ELF-1 (cell line): ENCODE measurements at regions not wholly inside any gene's neighbourhood (a gene's known extent, or its start where the extent isn't known, plus 50 kb on each side); places are given as distances from the start of the nearest gene placed in this dataset.
"Not testable (repeated sequence)": the region's sequence is repeated elsewhere in the genome, so short reads cannot be mapped to it uniquely, and the experiment has no call there.

Experiments
- DNase-seq: peaks from one replicate; pipeline ENCODE4 v3.0.0-alpha.2; 2016; ENCODE audit warnings: low read depth, low spot score

GRCh38 chr11:69219991-69220390 lies 64.3 kb downstream of the SMIM38 start:
- no peak for DNase-seq

DNA sequence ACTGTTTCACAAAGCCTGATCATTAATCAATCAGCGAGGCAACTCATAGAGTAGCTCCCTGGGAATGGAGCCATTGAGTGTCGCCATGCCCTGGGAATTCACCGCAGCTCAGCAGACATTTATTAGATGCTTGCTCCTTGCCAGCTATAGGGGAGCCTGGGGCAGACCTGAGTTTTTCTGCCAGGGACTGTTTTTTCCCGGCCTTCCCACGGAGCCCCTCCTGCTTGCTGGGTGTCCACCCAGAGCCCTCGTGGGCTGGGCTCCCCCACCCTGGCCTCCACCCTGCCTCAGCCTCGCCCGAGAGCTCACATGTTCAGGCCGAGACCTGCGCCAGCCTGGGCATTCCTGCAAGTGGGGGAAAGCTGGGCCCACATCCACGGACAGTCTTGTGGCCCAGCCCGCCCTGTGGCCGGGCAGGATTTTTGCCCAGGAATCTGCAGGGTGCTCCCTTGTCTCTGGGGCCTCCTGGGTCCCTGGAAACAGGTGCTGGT lies 64.9 kb downstream of the SMIM38 start:
- no peak for DNase-seq

DNA sequence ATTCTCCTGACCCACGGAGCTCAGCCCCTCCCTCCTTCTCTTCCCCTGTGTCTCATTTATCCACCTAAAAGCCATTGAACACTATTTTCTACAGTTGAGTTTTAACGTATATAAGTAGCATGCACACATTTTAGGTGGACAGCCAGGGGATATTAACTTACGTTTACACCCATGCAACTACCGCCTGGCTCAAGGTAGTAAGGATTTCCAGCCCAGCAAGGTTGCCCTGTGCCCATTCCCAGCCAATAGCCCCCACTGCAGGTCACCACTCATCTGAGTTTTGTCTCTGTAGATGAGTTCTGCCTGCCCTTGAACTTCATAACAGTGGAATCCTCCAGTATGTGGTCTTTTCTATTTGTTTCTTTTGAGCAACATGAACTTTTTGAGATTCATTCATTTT lies 65.4 kb downstream of the SMIM38 start:
- DNase-seq = no peak

GRCh38 chr11:69221636-69222035 lies 65.9 kb downstream of the SMIM38 start:
- DNase-seq = not testable (repeated sequence)

- no peak for DNase-seq
These were observed 66.7 kb upstream of the MYEOV start for GRCh38 chr11:69227271-69227670.

DNA sequence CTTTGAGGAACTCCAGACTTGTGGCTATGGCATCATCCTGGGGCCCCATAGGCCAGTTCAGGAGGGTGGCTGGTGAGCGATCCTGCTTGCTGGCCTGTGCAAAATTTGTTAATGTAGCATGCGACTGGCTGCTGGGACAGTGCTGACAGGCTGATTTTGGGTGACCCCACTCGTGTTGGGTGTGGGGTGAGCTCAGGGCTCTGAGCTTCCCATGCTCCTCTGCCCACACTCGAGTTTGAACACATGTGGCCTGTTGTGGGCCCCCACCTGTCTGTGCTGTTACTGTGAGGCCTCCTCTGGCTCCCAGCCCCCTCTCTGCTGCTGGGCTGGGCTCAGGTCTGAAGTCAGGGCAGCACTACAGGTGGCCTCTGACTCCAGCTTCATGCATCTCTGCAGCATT lies 64.4 kb upstream of the MYEOV start:
- no peak for DNase-seq

DNA sequence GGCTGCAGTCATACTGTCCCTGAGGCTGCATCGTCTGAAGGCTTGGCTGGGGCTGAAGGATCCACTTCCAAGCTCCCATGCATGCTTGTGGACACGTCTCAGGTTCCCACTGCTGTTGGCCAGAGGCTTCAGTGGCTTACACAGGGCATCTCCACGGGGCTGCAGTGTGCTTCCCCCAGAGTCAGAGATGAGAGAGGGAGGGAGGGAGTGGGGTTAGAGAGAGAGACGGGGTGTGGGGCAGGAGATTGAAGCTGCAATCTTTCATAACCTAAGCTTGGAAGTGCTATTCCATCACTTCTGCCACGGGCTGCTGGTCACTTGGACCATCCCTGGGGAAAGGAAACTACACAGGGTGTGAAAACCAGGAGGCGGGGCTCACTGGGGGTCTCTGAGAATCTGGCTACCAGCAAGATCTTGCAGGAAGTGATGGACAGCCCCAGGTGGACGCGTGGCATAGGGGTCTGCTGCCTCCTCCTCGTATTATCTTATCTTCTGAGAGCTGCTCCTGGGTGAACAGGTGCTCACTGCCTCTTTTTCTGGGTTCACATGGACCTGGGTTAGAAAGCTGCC lies 63.0 kb upstream of the MYEOV start:
- no peak for DNase-seq

- DNase-seq = no peak
These were observed 62.4 kb upstream of the MYEOV start for GRCh38 chr11:69231466-69232018.

- no peak for DNase-seq
These were observed 60.9 kb upstream of the MYEOV start for GRCh38 chr11:69232821-69233743.

DNA sequence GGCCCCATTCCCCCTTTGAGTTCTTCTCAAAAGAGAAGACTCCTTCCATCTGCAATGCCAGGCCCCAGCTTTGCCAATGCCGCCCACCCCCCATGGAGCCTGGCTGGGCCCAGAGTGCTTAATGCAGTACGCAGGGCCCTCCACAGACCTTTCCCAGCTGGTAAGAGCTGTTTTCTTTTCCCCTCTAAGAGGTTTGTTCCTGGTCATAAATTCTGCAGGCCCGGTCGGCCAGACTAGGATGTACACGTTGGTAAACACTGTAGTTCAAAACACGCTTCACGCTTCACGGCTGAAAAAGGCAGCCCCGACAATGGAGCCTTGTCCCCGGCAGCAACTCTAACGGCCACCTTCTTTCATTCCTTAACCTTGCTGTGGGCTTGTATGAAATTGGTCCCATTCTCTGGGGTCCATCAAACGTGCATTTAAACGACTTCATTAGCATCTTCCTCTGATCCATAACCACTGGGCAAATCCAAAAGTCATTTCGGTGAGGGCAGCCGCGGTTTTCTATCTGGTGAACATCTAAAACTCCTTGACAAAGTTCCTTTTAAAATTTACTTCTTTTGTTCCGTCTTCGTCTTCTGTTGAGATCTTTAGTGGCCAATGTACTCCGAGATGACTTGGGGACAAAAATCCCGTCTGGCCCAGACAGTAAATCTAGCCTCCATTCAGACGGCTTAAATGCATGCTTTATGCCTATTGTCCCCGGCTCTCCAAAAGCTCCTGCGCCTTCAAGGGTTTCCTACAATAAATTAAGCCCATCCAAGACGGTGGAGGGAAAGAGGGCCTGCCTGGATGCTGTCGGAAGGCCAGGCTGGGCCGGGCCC lies 60.0 kb upstream of the MYEOV start:
- no peak for DNase-seq

- DNase-seq = no peak
These were observed 58.9 kb upstream of the MYEOV start for GRCh38 chr11:69234740-69235710.

DNA sequence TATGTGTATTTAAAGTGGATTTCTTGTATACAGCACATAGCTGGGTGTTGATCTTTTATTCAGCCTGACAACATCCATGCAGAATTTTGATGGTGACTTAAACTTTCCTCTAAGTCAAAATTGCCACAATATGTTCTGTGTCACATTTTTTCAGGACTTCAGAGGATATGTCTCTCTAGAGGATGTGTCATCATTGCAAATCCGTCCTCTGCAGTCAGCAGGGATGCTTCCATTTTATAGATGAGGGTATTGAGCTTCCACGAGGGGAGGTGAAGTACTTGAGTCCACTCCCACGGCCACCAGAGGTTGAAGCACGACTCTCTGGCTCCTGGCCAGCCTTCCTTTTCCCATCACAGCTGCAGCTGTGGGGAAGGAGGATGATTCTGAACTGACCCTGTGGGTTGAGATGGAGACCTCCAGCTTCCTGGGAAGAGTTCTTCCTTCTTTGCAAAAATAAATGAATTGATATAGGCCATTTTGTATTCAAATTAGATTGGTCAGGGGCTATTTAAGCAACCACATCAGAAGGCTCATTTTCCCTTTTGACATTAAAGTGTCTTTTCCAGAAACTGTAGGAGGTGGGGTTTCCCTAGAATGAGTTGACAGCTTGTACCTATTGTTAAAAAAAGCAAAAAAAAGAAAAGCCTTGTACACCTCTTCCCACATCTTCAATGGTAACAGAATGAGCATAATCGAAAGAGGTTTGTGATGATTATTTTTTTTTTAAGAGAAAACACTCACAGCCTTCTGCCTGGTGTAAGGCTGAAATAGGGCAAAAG lies 55.2 kb upstream of the MYEOV start:
- no peak for DNase-seq

- no peak for DNase-seq
These were observed 54.3 kb upstream of the MYEOV start for GRCh38 chr11:69239641-69240040.

DNA sequence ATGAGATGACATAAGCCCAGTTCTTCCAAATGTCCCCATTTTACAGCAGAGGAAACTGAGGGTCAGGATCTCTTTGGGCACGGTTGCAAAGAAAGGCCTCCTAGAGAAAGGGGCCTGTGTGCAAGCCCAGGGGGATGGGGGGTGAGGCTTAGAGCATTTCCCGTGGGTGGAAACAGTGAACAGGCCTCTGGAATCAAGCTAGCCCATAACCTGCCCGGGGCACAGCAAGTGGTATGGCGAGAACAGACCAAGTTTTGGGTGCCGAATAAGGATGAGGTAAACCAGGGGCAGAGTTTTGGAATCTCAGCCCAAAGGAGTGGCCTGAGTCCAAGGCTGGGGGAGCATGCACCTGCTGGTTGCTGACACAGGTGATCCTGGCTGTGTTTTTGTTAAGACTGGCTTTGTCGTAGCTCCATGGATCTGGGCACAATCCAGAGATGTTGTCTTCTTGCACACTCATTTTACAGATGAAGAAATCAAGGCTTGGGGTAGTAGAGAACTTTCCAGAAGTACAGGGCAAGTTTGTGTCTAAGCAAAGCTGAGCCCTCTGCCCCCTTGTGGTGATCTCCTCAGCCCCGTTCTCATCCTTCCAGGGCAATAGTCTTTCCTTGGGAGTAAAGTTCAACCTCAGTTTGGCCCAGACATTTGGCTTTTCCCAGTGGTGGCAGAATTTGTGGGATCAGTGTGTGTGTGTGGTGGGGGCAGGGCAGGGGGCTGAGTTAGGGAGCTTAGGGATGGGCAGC lies 53.5 kb upstream of the MYEOV start:
- peak; percentile 23 for DNase-seq

DNA sequence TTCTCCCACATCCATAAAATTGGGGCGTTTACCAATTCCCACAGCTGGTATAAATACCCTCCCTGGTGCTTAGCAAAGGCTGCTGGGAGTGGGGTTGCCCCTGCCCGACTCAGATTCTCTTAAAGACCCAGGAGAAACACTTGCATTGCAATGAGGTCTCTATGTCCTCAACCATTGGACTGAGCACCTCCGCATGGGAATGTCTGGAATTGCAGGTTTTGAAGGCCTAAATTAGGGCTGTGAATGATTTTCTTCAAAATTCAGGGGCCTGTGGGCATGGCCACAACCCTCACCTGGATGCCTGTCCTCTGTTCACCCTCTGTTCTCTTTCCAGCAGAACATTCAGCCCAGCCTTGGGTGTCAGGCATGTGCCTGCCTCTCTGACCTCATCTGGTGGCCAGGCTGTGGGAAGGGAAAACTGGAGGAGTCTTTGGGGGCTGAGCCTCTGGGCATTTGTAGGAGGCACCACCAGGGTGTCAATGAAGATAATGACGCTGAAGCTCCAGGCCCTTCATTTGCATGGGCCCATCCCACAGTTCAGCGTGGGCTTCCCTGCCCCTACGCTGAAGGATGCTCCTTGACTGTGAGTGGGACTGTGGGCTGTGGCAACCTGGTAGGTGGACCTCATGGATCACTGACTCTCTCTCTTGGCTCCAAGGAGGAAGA lies 52.7 kb upstream of the MYEOV start:
- DNase-seq = peak; percentile 32

DNA sequence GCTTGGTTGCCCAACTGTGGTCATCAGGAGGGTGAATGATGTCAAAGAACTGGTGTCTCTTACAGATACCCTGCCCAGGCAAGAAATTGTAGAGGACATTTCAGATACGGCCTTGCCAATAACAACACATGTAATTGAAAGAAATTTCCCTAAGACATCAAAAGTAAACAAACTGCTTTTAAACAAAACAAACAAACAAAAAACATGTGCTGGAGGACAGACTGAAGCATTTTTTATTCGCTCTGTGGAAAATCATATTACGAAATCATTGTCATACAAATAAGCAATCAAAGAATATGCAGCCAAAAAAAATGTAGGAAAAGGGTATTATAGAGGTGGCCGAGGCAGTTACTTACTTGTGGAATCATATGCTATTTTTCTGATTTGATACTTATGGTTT lies 52.1 kb upstream of the MYEOV start:
- DNase-seq = no peak

GRCh38 chr11:69242266-69242920 lies 51.6 kb upstream of the MYEOV start:
- no peak for DNase-seq
